Upper lobe of left lung (tissue), 6 donors: ENCODE measurements at regions not wholly inside any gene's neighbourhood (a gene's known extent, or its start where the extent isn't known, plus 50 kb on each side); places are given as distances from the start of the nearest gene placed in this dataset.
A peak's percentile ranks its signal among the peaks of the same experiment; 100 is the strongest.

Source experiments
- ATAC-seq, 2 donors: fragments of 200-7000 bp; cut with Tn5 transposase; one replicate each; pipeline ENCODE4 v1.9.1; 2022; ENCODE audit warnings: mild to moderate bottlenecking in 2 of 2, moderate library complexity in 2 of 2; ENCODE audit not compliant: low FRiP score in 2 of 2
- DNase-seq, 2 donors: peaks; one replicate each; pipeline ENCODE4 v3.0.0-alpha.2; 2019 to 2020
- H3K27ac ChIP-seq, 4 donors: fragments of 200-600 bp; sonication (generic); one replicate each; pipeline ENCODE4 v1.5.1; 2016 to 2019
- H3K27me3 ChIP-seq, 4 donors: fragments of 200-600 bp; sonication (generic); one replicate each; pipeline ENCODE4 v1.5.1; 2017 to 2019
- H3K36me3 ChIP-seq, 4 donors: fragments of 200-600 bp; sonication (generic); one replicate each; pipeline ENCODE4 v1.5.1; 2016 to 2019
- H3K4me1 ChIP-seq, 4 donors: fragments of 200-600 bp; sonication (generic); one replicate each; pipeline ENCODE4 v1.5.1; 2018 to 2019
- H3K4me3 ChIP-seq, 4 donors: fragments of 200-600 bp; sonication (generic); one replicate each; pipeline ENCODE4 v1.5.1; 2017 to 2019; ENCODE audit warnings: mild to moderate bottlenecking in 2 of 4, moderate library complexity in 1 of 4
- H3K9me3 ChIP-seq, 4 donors: fragments of 200-600 bp; sonication (generic); one replicate each; pipeline ENCODE4 v1.5.1; 2018 to 2019
- CTCF ChIP-seq, 6 experiments: fragments of 450-650 bp in 4 of 6; fragments of 200-600 bp in 2 of 6; sonication (generic) in 2 of 6; IDR thresholded peaks; one replicate each; pipeline ENCODE4 v1.5.1; 2016 to 2019; ENCODE audit warnings: antibody characterized with exemption in 6 of 6
- EP300 ChIP-seq, 4 donors: sonication (generic); formaldehyde crosslinking; IDR thresholded peaks; one replicate each; pipeline ENCODE4 v1.5.1; 2017; ENCODE audit warnings: antibody characterized with exemption in 4 of 4, control low read depth in 2 of 4
- POLR2A ChIP-seq, 4 donors: fragments of 450-650 bp; IDR thresholded peaks; one replicate each; pipeline ENCODE4 v1.5.1; 2016 to 2017; ENCODE audit warnings: antibody characterized with exemption in 4 of 4, mild to moderate bottlenecking in 2 of 4
- POLR2AphosphoS5 ChIP-seq, 2 donors: sonication (generic); formaldehyde crosslinking; IDR thresholded peaks; one replicate each; pipeline ENCODE4 v1.5.1; 2017; ENCODE audit warnings: antibody characterized with exemption in 2 of 2
- WGBS, 2 donors: methylation state at CpG; one replicate each; pipeline ENCODE4 v1.1.5; 2017 to 2018; 5-methylcytosine and 5-hydroxymethylcytosine counted together
- donor health status: DM: no; HTN: no; CAD: no; lungs with moderate emphysema.
- donor health status: DM: no; HTN: yes; CAD: no; lungs with severe emphysema.

GRCh38 chr9:12516031-12516430 lies 177.2 kb upstream of the TYRP1 start:
- TF ChIP-seq POLR2AphosphoS5 (IDR thresholded peaks at IDR 0.05) (no peak), EP300 (IDR thresholded peaks at IDR 0.05) (no peak), POLR2A (IDR thresholded peaks at IDR 0.05) (no peak), CTCF (IDR thresholded peaks at IDR 0.05) (no peak)
- no peaks in the 10 kb centered on the region for H3K9me3 ChIP-seq
- H3K4me3 ChIP-seq = no peak overlapping the region
- H3K36me3 ChIP-seq = no peaks in the 10 kb centered on the region
- no peaks in the 10 kb centered on the region for H3K27me3 ChIP-seq
- ATAC-seq = no peak
- WGBS, 2 donors = 76 to 81% methylated on average over 2 of the region's 2 CpGs
- DNase-seq = no peak
- no peak overlapping the region for H3K27ac ChIP-seq
- no peaks in the 10 kb centered on the region for H3K4me1 ChIP-seq

DNA sequence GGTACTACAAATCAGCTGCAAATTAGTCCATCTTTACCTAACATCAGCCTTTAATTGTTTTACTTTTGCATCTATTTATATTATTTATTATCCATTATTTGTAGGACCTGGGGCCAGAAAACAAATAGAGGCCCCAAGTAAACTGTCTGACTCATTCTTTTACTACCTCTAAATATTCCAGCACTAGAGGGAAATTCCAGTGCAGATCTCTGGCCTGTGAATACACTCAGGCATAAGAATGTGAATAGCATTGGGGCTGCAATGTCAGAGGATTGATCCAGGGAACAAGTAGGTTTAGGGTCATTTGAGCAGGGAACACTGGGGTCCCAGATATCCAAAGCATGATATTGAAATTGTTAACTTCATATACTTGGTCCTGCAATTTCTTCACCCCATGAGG lies 176.6 kb upstream of the TYRP1 start:
- Histone ChIP-seq H3K4me1 (no peaks in the 10 kb centered on the region), H3K27ac (no peak overlapping the region), H3K36me3 (no peaks in the 10 kb centered on the region), H3K27me3 (no peaks in the 10 kb centered on the region), H3K4me3 (no peak overlapping the region), H3K9me3 (no peaks in the 10 kb centered on the region)
- DNase-seq (no peak), ATAC-seq (no peak)
- no peak for TF ChIP-seq EP300 (IDR thresholded peaks at IDR 0.05)
- TF ChIP-seq CTCF (IDR thresholded peaks at IDR 0.05) = no peak
- TF ChIP-seq POLR2A (IDR thresholded peaks at IDR 0.05) = no peak
- no peak for TF ChIP-seq POLR2AphosphoS5 (IDR thresholded peaks at IDR 0.05)

DNA sequence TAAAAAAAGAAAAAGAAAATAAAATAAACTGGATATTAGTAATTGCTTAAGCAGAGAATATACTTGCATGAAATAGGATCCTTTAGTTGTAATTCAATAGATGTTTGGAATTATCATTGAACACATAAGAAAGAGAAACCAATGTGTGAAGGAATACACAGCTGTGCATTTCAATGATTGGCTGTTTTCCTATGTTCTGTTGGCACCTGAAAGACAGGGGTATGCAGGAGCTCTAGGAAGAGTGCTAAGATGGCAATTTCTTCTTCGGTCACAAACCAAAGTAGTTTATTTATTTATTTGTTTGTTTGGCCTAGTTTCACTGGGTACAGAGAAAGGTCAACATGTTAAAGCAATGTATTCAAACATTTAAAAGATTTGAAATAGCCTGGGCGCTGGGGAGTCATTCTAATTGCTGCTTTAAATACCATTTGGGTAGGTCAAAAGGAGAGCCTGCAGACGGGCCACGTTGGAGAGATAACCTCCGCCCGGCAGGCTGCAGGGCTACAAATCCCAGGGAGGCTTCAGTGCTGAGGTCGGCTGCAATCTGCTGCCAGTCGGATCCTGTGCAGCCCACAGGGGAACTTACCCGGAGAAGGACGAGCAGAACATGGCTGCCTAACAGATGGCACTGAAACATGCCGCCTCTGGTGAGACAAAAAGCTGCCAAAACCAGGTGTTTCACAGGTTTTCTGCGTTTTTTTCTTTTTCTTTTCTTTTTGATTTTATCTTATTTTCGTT lies 154.2 kb upstream of the TYRP1 start:
- H3K27ac ChIP-seq = no peak overlapping the region
- ATAC-seq (no peak), DNase-seq (peak in 1 of 2 donors; percentile 20)
- H3K9me3 ChIP-seq = no peaks in the 10 kb centered on the region
- no peaks in the 10 kb centered on the region for H3K27me3 ChIP-seq
- H3K36me3 ChIP-seq = no peaks in the 10 kb centered on the region
- no peaks in the 10 kb centered on the region for H3K4me1 ChIP-seq
- 50 to 55% methylated on average over 13 of the region's 13 CpGs for WGBS, 2 donors
- peak overlapping the region in 2 of 4 donors; percentile 12 to 27 for H3K4me3 ChIP-seq
- TF ChIP-seq POLR2AphosphoS5 (IDR thresholded peaks at IDR 0.05) (no peak), EP300 (IDR thresholded peaks at IDR 0.05) (no peak), POLR2A (IDR thresholded peaks at IDR 0.05) (no peak), CTCF (IDR thresholded peaks at IDR 0.05) (no peak)

GRCh38 chr9:12539580-12539975 lies 153.6 kb upstream of the TYRP1 start:
- peak overlapping the region in 2 of 4 donors; percentile 12 to 27 for H3K4me3 ChIP-seq
- H3K4me1 ChIP-seq = no peaks in the 10 kb centered on the region
- 54 to 62% methylated on average over 4 of the region's 4 CpGs for WGBS, 2 donors
- ATAC-seq (no peak), DNase-seq (no peak)
- TF ChIP-seq POLR2A (IDR thresholded peaks at IDR 0.05) = no peak
- no peak for TF ChIP-seq CTCF (IDR thresholded peaks at IDR 0.05)
- no peak for TF ChIP-seq EP300 (IDR thresholded peaks at IDR 0.05)
- no peak for TF ChIP-seq POLR2AphosphoS5 (IDR thresholded peaks at IDR 0.05)
- H3K9me3 ChIP-seq = no peaks in the 10 kb centered on the region
- no peaks in the 10 kb centered on the region for H3K27me3 ChIP-seq
- H3K36me3 ChIP-seq = no peaks in the 10 kb centered on the region
- H3K27ac ChIP-seq = no peak overlapping the region

- TF ChIP-seq POLR2A (IDR thresholded peaks at IDR 0.05) (no peak), CTCF (IDR thresholded peaks at IDR 0.05) (no peak), EP300 (IDR thresholded peaks at IDR 0.05) (no peak), POLR2AphosphoS5 (IDR thresholded peaks at IDR 0.05) (no peak)
- DNase-seq (no peak), ATAC-seq (no peak)
- H3K27me3 ChIP-seq = no peaks in the 10 kb centered on the region
- no peak overlapping the region for H3K4me3 ChIP-seq
- no peaks in the 10 kb centered on the region for H3K4me1 ChIP-seq
- WGBS, 2 donors = 52 to 56% methylated on average over 2 of the region's 2 CpGs
- no peak overlapping the region for H3K27ac ChIP-seq
- no peaks in the 10 kb centered on the region for H3K9me3 ChIP-seq
- no peaks in the 10 kb centered on the region for H3K36me3 ChIP-seq
Measured at GRCh38 chr9:12544700-12545099, 148.5 kb upstream of the TYRP1 start.
